A673 (cell line): ENCODE measurements at regions not wholly inside any gene's neighbourhood (a gene's known extent, or its start where the extent isn't known, plus 50 kb on each side); places are given as distances from the start of the nearest gene placed in this dataset.

Experiments
- BruUV-seq: library from RNA; stranded (reverse); fragments of 400-500 nt; replicated peaks from 2 replicates; lab custom pipeline; 2021; lab: Mats Ljungman, UMichigan
- CTCF ChIA-PET: fragments of 300-600 bp; sonication (Branson Sonifier 250); formaldehyde crosslinking; loops from one replicate; lab custom pipeline; 2022; ENCODE audit warnings: antibody characterized with exemption; lab: Charles Lee
- POLR2A ChIA-PET: fragments of 300-600 bp; sonication (Branson Sonifier 250); formaldehyde crosslinking; loops from one replicate; lab custom pipeline; 2022; ENCODE audit warnings: antibody characterized with exemption; ENCODE audit not compliant: low non-redundant PET; lab: Charles Lee
- DNase-seq: peaks from one replicate; pipeline ENCODE4 v3.0.0-alpha.2; 2015; ENCODE audit warnings: low spot score
- H3K27ac ChIP-seq: fragments of 200-600 bp; sonication (generic); 2 replicates; pipeline ENCODE4 v1.5.1; 2016; ENCODE audit warnings: mixed run types, low read depth, mild to moderate bottlenecking, mixed read lengths, antibody characterized with exemption, low read length; ENCODE audit not compliant: poor library complexity, severe bottlenecking
- H3K27me3 ChIP-seq: fragments of 200-600 bp; sonication (generic); replicated peaks from 2 replicates; pipeline ENCODE4 v1.6.1; 2017; ENCODE audit warnings: mixed run types, low read depth, mild to moderate bottlenecking, mixed read lengths, antibody characterized with exemption, low read length; ENCODE audit not compliant: insufficient read depth, poor library complexity
- H3K36me3 ChIP-seq: fragments of 200-600 bp; sonication (generic); 2 replicates; pipeline ENCODE4 v1.6.1; 2016; ENCODE audit warnings: mixed run types, mild to moderate bottlenecking, mixed read lengths, antibody characterized with exemption, low read length; ENCODE audit not compliant: insufficient read depth, poor library complexity, severe bottlenecking
- H3K4me1 ChIP-seq: fragments of 200-600 bp; sonication (generic); 2 replicates; pipeline ENCODE4 v1.6.1; 2017; ENCODE audit warnings: mixed run types, mild to moderate bottlenecking, mixed read lengths, antibody characterized with exemption, low read length; ENCODE audit not compliant: insufficient read depth, poor library complexity, severe bottlenecking
- H3K4me3 ChIP-seq: fragments of 200-600 bp; sonication (generic); 2 replicates; pipeline ENCODE4 v1.5.1; 2016; ENCODE audit warnings: low read depth, mixed run types, mild to moderate bottlenecking, mixed read lengths, low read length; ENCODE audit not compliant: poor library complexity, severe bottlenecking
- H3K9me3 ChIP-seq: fragments of 200-600 bp; sonication (generic); 2 replicates; pipeline ENCODE4 v1.6.1; 2016; ENCODE audit warnings: mixed run types, low read depth, mild to moderate bottlenecking, mixed read lengths, antibody characterized with exemption, low read length; ENCODE audit not compliant: poor library complexity, severe bottlenecking
- CTCF ChIP-seq: fragments of 300-800, 200-600 bp; sonication (generic); conservative IDR thresholded peaks from 2 replicates; pipeline ENCODE4 v1.5.1; 2017; ENCODE audit warnings: low read depth, mild to moderate bottlenecking, antibody characterized with exemption, low read length, moderate library complexity, mixed read lengths
- EZH2 ChIP-seq: fragments of 200-600 bp; sonication (generic); IDR thresholded peaks from 2 replicates; pipeline ENCODE4 v1.6.1; 2017; ENCODE audit warnings: borderline replicate concordance, low read depth, mild to moderate bottlenecking, mixed read lengths, antibody characterized with exemption, low read length; ENCODE audit not compliant: poor library complexity, severe bottlenecking
- intact Hi-C: fragments of 100-400 bp; cut with micrococcal nuclease; formaldehyde crosslinking; loops from one replicate; pipeline ENCODE4 v1.10.0; 2022; ENCODE audit not compliant: unreplicated experiment

DNA sequence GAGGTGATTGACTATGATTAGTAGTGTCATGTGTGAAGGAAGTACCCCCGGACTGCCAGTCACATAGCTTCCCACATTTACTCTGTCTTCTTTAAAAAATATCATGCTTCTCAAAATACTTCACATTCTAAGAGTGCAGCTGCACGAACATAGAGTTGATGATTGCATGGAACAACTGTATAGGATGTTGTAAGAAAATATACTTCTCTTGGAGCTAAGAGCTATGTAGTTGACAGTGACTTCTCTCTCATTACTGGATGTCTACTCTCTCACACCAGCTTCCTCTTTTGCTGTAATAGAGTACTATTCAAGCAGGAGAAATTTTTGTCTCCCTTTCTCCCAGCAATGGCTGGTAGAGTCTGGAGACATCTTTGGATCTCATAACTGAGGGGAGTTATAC, 99.4 kb upstream of the PUDP start:
- TF ChIP-seq CTCF = no peak
- no peak for TF ChIP-seq EZH2
- no TSS peak for BruUV-seq
- Histone ChIP-seq H3K4me1 (no peaks in the 10 kb centered on the region), H3K27me3 (no peaks in the 10 kb centered on the region), H3K36me3 (no peaks in the 10 kb centered on the region), H3K9me3 (peaks cover 8% of the 10 kb centered on the region), H3K27ac (no peak overlapping the region), H3K4me3 (no peak overlapping the region)
- ChIA-PET POLR2A (no interaction called here), CTCF (no interaction called here)
- no peak for DNase-seq
- intact Hi-C loops = no loop called here

DNA sequence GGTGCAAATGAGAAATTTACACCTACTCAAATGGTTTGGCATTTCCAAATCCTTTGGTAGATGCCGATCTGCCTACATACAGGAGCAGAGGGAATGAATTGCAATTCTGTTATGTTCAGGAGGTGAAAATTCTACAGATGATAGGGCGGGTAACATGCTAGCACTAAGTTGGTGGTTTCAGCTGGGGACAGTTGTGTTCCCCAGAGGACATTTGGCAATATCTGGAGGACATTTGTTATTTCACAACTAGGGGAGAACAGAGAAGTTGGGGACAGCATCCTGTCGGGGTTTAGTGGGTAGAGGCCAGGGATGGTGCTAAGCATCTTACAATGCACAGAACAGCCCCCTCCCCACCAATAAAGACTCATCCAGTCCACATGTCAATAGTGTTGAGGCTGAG, 96.5 kb upstream of the PUDP start:
- Histone ChIP-seq H3K27ac (no peak overlapping the region), H3K4me1 (no peaks in the 10 kb centered on the region), H3K9me3 (peaks cover 8% of the 10 kb centered on the region), H3K4me3 (no peak overlapping the region), H3K27me3 (no peaks in the 10 kb centered on the region), H3K36me3 (no peaks in the 10 kb centered on the region)
- CTCF ChIA-PET = no interaction called here
- TF ChIP-seq CTCF (no peak), EZH2 (no peak)
- intact Hi-C loops = no loop called here
- no TSS peak for BruUV-seq
- no peak for DNase-seq
- POLR2A ChIA-PET = no interaction called here

- Histone ChIP-seq H3K27ac (no peak overlapping the region), H3K36me3 (no peaks in the 10 kb centered on the region), H3K4me1 (no peaks in the 10 kb centered on the region), H3K9me3 (peaks cover 4% of the 10 kb centered on the region), H3K27me3 (no peaks in the 10 kb centered on the region), H3K4me3 (no peak overlapping the region)
- no peak for DNase-seq
- BruUV-seq = no TSS peak
- intact Hi-C loops = no loop called here
- ChIA-PET POLR2A (no interaction called here), CTCF (no interaction called here)
- TF ChIP-seq CTCF (no peak), EZH2 (no peak)
Measured at GRCh38 chrX:7242613-7243012, 94.7 kb upstream of the PUDP start.

- TF ChIP-seq EZH2 = no peak
- no peak for TF ChIP-seq CTCF
- DNase-seq = no peak
- Histone ChIP-seq H3K9me3 (peaks cover 4% of the 10 kb centered on the region), H3K27ac (no peak overlapping the region), H3K36me3 (no peaks in the 10 kb centered on the region), H3K4me3 (no peak overlapping the region), H3K4me1 (no peaks in the 10 kb centered on the region), H3K27me3 (no peaks in the 10 kb centered on the region)
- ChIA-PET CTCF (no interaction called here), POLR2A (no interaction called here)
- intact Hi-C loops = no loop called here
- no TSS peak for BruUV-seq
Measured at GRCh38 chrX:7240929-7241328, 93.0 kb upstream of the PUDP start.
